ENCODE measurements at regions not wholly inside any gene's neighbourhood (a gene's known extent, or its start where the extent isn't known, plus 50 kb on each side); places are given as distances from the start of the nearest gene placed in this dataset.
"Not testable (repeated sequence)": the region's sequence is repeated elsewhere in the genome, so short reads cannot be mapped to it uniquely, and the experiment has no call there.

DNA sequence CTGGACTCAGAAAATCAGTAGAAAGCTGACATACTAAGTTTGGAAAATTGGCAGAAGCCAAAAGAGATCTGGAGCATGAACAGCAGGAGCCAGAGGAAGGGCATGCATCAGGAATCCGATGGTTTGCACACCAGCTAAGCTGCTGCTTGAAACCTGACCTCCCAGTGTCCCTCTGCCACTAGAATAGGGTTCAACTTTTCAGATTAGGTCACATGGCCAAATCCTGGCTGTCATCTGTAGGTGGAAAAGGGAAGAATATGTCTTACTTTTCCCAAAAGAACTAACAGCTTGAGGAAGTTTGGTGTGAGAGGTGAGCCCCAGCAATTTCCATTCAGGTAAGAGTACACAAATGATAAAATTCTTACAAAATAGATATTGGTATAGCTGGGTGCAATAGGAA lies 732.6 kb downstream of the RERGL start:
- DNase-seq (ENCODE audit: low read depth), result no peak

- no peak for DNase-seq (ENCODE audit: low read depth)
Observed at GRCh38 chr12:17352164-17352563, 737.8 kb downstream of the RERGL start.

DNA sequence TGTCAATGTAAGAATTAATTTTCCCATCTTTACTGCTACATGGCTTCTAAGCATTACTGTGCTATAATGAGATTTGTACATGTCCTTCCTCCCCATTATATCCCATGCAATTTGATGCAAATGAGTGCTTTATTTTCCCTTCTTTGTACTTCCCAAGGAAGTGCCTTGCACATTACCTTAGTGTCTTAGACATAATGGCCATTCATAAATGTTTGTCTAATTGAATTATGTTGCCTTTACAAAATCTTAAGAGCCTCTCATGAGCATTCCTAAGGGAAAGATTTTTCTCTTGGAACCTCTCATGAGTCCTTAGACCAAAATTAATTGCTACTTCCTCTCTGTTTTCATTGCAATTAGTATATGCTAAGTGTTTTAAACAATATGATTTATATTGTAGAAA lies 741.7 kb downstream of the RERGL start:
- no peak for DNase-seq (ENCODE audit: low read depth)

DNA sequence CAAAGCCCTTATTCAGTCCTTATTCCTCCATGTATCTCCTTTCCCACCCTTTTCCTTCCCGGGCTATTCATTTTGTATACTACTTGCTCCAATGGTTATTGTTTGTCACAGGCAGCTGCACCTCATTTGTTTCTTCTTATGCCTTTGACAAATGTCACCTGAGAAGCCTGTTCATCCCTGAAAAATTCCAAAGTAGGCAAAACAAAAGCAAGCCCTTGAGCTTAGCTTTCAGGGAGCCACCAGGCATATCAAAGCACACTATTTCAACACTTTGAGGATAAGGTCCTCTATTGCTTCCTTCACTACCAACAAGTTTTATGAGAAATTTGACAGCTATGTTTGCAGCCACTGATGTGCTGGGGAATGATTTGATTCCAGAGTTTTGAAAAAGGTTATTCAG lies 738.7 kb upstream of the LMO3 start:
- no peak for DNase-seq (ENCODE audit: low read depth)

DNA sequence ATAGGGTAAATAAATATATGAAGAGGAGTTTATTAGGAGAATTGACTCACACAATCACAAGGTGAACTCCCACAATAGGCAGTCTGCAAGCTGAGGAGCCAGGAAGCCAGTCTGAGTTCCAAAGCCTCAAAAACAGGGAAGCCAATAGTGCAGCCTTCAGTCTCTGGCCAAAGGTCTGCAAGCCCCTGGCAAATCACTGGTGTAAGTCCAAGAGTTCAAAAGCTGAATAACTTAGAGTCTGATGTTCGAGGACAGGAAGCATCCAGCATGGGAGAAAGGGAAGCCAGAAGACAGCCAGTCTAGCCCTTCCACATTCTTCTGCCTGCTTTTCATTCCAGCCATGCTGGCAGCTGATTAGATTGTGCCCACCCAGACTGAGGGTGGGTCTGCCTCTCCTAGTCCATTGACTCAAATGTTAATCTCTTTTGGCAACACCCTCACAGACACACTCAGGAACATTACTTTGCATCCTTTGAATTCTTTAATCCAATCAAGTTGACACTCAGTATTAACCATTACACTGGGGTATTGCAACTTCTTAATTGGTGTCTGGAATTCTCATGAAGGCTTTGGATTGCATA lies 736.5 kb upstream of the LMO3 start:
- no peak for DNase-seq (ENCODE audit: low read depth)

DNA sequence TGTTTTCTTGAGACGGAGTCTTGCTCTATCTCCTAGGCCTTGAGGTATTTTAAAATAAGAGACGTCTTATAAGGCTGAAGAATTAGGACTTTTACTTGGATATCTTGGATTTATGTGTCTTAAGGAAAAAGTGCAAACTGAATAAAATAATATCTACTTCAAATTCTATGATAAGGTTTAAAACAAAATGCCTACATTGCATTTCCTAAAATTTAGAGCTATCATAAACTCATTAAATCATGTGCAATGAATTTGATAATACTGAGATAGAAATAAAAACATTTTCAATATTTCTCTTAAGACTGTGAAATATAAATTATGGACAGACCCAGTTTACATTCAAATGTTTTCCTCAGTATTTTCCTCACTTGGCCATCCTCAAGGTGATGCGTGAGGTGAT lies 729.5 kb upstream of the LMO3 start:
- no peak for DNase-seq (ENCODE audit: low read depth)

DNA sequence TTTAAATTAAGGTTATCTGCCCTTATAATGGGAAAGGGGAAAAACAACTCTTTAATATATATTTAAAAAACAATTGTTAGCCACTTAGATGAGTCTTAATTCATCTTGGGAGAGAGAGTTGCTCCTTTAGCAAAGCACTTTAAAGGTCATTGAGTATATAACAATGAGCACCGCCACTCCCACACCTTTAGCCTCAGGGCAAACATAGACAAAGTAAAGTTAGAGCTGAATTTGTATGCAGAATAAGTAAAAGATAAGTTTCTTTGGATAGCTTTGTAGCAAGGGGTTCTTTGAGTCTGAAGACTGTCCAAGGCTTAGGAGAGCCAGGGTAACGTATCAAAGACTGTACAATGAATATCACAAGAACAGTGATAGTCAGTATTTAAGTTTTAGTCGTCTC lies 728.8 kb upstream of the LMO3 start:
- no peak for DNase-seq (ENCODE audit: low read depth)

GRCh38 chr12:17333287-17333686 lies 727.3 kb upstream of the LMO3 start:
- no peak for DNase-seq (ENCODE audit: low read depth)

GRCh38 chr12:17326649-17327048 lies 720.7 kb upstream of the LMO3 start:
- DNase-seq (ENCODE audit: low read depth), result no peak

DNA sequence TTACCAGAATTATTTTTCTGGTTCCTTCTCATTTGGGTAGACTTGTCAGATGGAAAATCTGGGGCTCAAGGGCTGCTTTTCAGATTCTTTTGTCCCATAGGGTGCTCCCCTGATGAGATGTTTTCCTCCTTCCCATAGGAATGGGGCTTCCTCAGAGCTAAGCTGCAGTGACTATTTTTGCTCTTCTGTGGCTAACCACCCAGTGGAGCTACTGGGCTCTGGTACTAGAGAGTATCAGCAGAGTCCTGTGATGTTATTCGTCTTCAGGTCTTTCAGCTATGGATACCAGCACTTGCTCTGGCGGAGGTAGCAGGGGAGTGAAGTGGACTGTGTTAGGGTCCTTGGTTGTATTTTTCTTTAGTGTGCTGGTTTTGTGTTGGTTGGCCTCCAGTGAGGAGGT lies 716.1 kb upstream of the LMO3 start:
- no peak for DNase-seq (ENCODE audit: low read depth)

DNA sequence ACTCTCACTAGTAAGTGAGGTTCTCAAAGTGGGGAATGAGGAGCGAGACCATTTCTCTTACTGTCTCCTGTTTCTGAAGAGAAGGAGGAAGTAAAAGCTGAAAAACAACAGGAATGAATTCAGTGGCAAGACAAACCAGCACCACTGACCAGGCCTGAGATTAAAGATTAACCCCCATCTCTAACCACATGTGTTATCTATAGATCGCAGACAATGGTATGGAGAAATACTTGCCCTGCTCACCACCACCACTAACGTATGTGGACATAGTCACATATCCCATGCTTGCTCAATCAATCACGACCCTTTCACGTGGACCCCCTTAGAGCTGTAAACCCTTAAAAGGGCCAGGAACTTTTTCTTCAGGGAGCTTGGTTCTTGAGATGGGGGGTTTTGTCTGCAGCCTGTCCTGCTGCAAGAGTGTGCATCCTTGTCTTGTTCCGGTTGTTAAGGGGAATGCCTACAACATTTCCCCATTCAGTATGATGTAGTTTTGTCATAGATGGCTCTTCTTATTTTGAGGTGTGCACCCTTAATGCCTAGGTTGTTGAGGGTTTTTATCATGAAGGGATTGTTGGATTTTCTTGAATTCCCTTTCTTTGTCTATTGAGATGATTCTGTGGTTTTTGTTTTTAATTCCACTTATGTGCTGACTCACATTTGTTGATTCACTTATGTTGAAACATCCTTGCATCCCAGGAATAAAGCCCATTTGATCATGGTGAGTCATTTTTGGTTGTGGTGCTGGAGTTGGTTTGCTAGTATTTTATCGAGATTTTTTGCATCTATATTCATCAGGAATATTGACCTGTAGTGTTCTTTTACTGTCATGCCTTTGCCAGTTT lies 698.8 kb upstream of the LMO3 start:
- DNase-seq (ENCODE audit: low read depth), result no peak

- DNase-seq (ENCODE audit: low read depth), result no peak
Observed at GRCh38 chr12:17302001-17302400, 696.0 kb upstream of the LMO3 start.

DNA sequence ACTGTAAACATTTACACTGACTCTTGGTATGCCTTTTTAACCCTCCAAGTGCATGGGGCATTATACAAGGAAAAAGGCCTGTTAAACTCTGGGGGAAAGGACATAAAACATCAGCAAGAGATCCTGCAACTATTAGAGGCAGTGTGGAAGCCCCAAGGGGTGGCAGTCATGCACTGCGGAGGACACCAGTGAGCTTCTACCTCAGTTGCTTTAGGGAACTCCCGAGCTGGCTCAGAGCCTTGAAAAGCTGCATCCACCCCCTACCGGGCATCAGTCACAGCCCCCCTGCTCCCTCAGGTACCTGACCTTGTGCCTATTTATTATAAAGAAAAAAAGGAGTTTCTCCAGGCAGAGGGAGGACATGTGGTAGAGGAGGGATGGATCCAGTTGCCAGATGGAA lies 695.6 kb upstream of the LMO3 start:
- DNase-seq (ENCODE audit: low read depth), result no peak

- no peak for DNase-seq (ENCODE audit: low read depth)
Observed at GRCh38 chr12:17296882-17297281, 690.9 kb upstream of the LMO3 start.

DNA sequence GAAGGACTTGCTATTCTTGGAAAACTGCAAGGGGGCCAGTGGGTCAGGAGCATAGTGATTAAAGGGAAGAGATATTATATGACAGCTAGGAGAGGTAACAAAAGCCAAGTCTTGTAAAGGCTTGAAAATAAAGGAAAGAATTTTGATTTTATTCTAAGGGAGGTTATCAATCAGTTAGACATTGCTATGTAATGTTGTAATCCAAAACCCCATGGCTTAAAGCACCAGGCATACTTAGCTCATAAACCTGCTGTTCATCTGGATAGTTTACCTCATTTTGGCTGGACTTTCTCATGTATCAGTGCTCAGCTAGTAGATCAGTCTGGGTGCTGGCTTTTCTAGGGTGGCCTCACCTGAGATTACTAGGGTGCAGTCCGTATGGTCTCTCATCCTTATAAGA lies 680.9 kb upstream of the LMO3 start:
- no peak for DNase-seq (ENCODE audit: low read depth)

DNA sequence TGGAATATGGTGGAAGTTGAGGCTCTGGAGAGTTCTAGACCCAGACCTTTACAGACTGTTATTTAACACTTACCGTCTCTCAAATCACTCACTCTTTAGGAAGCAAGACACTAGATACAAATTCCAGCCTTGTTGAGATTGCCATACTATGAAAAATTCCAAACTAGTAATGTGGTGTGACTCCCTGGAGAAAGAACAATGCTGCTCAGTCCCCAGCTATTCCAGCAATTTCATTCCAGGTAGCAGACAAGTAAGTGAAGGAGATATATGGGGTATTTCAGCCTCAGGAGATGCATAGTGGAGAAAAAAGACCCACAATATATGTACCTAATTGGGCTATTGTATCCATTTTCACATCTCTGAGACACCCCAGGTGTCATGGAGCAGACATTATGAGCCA lies 678.9 kb upstream of the LMO3 start:
- DNase-seq (ENCODE audit: low read depth), result no peak

- no peak for DNase-seq (ENCODE audit: low read depth)
Observed at GRCh38 chr12:17283563-17283962, 677.6 kb upstream of the LMO3 start.

- not testable (repeated sequence) for DNase-seq (ENCODE audit: low read depth)
Observed at GRCh38 chr12:17282169-17282568, 676.2 kb upstream of the LMO3 start.

DNA sequence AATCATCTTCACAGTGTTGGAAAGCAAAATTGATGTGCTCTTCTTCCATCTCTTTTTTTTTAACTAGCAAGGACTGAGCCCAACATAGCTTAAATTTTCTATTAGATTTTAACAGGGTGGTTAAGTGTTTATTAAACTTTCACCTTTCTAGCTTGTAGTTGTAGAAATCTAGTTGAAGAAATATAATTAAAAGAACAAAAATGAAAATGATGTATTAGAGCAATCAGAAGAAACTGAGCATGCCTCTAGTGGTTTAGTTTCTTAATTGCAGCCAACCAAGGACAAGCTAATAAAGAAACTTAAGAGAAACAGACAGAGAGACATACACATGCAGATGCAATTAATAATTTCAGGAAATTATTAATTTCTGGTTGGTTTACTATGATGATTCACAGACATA lies 673.0 kb upstream of the LMO3 start:
- DNase-seq (ENCODE audit: low read depth), result no peak

GRCh38 chr12:17276196-17276595 lies 670.2 kb upstream of the LMO3 start:
- no peak for DNase-seq (ENCODE audit: low read depth)

DNA sequence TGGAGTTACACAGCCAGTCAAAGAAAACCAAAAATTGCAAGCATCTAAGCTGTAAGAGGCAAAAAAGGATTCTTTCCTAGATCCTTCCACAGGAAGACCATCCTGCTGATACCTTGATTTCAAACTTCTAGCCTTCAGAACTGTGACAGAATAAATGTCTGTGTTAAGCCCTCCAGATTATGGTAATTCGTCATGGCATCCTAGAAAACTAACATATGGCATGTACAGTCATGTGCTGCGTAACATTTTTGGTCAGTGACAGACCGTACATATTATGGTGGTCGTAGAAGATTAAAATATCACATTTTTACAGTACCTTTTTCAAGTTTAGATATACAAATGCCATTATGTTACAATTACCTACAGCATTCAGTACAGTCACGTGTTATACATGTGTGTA lies 660.9 kb upstream of the LMO3 start:
- no peak for DNase-seq (ENCODE audit: low read depth)

GRCh38 chr12:17264603-17265002 lies 658.6 kb upstream of the LMO3 start:
- DNase-seq (ENCODE audit: low read depth), result no peak

DNA sequence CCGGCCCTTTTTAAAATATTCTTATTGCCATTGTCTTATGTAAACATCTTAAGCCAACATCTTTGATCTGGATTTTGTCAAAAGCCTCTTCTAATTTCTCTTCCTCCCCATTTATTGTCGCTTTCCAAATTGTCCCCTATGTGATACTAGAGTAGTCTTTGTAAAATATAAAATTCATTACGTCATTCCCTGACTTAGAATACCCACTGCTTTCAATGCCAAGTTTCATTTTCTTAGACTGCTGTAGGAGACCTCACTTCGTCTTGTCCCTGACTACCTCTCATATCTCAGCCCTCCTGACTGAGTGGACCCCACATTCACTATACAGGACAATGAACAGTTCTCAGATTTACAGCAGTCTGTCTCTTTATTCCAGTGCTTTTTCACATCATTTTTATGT lies 633.9 kb upstream of the LMO3 start:
- DNase-seq (ENCODE audit: low read depth), result no peak

GRCh38 chr12:17235996-17236395 lies 630.0 kb upstream of the LMO3 start:
- no peak for DNase-seq (ENCODE audit: low read depth)
